Right atrium auricular region (tissue), 2 donors: ENCODE measurements at regions not wholly inside any gene's neighbourhood (a gene's known extent, or its start where the extent isn't known, plus 50 kb on each side); places are given as distances from the start of the nearest gene placed in this dataset.

Experiments used
- DNase-seq: peaks from one replicate; pipeline ENCODE4 v3.0.0-alpha.2; 2019; ENCODE audit warnings: low spot score
- H3K27ac ChIP-seq, 2 donors: fragments of 200-600 bp; sonication (generic); 1 replicate in 1 of 2; 2 replicates in 1 of 2; pipeline ENCODE4 v1.5.1; 2016 to 2019
- H3K27me3 ChIP-seq, 2 donors: fragments of 200-600 bp; sonication (generic); one replicate each; pipeline versions ENCODE4 v1.5.1 to v1.6.0; 2017 to 2019
- H3K36me3 ChIP-seq: fragments of 200-600 bp; sonication (generic); one replicate; pipeline ENCODE4 v1.5.1; 2016
- H3K4me1 ChIP-seq, 2 donors: fragments of 200-600 bp; sonication (generic); one replicate each; pipeline versions ENCODE4 v1.5.1 to v1.6.0; 2017 to 2019
- H3K4me3 ChIP-seq, 2 donors: fragments of 200-600 bp; sonication (generic); 1 replicate in 1 of 2; 2 replicates in 1 of 2; pipeline ENCODE4 v1.5.1; 2017 to 2019; ENCODE audit warnings: mild to moderate bottlenecking in 1 of 2, moderate library complexity in 1 of 2
- H3K9me3 ChIP-seq, 2 donors: fragments of 200-600 bp; sonication (generic); one replicate each; pipeline ENCODE4 v1.5.1; 2019
- microRNA counts, 2 donors: library from miRNA; unstranded; fragments of <30 nt; microRNA quantifications; one replicate each; lab custom pipeline; 2016 to 2017
- microRNA-seq, 2 donors: library from miRNA; unstranded; fragments of <30 nt; microRNA quantifications; one replicate each; pipeline ENCODE4, GENCODE V29; 2016 to 2017; ENCODE audit warnings: borderline number of aligned reads in 2 of 2, borderline replicate concordance in 1 of 2
- TF ChIP-seq, protein P1 (sequence below), 2 donors: fragments of 200-600 bp; sonication (generic); IDR thresholded peaks; one replicate each; pipeline ENCODE4 v1.5.1; 2019; ENCODE audit warnings: antibody characterized with exemption in 2 of 2

DNA sequence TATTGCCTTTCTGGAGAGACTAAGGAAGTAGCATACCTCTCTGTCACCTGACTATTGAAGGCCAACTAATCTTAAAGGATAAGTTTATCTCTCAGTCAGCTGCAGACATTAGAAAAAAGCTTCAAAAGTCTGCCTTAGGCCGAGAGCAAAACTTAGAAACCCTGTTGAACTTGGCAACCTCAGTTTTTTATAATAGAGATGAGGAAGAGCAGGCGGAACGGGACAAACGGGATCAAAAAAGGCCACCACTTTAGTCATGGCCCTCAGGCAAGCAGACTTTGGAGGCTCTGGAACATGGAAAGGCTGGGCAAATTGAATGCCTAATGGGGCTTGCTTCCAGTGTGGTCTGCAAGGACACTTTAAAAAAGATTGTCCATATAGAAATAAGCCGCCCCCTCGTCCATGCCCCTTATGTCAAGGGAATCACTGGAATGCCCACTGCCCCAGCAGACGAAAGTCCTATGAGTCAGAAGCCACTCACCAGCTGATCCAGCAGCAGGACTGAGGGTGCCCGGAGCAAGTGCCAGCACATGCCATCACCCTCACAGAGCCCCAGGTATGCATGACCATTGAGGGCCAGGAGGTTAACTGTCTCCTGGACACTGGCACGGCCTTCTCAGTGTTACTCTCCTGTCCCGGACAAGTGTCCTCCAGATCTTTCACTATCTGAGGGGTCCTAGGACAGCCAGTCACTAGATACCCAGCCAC lies 61.5 kb upstream of the FAM98A start:
- Histone ChIP-seq H3K36me3 (no peaks in the 10 kb centered on the region), H3K9me3 (peaks cover 0 to 6% of the 10 kb centered on the region in 2 donors), H3K27ac (no peak overlapping the region), H3K4me3 (no peak overlapping the region), H3K4me1 (no peaks in the 10 kb centered on the region), H3K27me3 (no peaks in the 10 kb centered on the region)
- TF ChIP-seq, protein P1, sequence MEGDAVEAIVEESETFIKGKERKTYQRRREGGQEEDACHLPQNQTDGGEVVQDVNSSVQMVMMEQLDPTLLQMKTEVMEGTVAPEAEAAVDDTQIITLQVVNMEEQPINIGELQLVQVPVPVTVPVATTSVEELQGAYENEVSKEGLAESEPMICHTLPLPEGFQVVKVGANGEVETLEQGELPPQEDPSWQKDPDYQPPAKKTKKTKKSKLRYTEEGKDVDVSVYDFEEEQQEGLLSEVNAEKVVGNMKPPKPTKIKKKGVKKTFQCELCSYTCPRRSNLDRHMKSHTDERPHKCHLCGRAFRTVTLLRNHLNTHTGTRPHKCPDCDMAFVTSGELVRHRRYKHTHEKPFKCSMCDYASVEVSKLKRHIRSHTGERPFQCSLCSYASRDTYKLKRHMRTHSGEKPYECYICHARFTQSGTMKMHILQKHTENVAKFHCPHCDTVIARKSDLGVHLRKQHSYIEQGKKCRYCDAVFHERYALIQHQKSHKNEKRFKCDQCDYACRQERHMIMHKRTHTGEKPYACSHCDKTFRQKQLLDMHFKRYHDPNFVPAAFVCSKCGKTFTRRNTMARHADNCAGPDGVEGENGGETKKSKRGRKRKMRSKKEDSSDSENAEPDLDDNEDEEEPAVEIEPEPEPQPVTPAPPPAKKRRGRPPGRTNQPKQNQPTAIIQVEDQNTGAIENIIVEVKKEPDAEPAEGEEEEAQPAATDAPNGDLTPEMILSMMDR (IDR thresholded peaks at IDR 0.05), result no peak
- DNase-seq, result no peak

DNA sequence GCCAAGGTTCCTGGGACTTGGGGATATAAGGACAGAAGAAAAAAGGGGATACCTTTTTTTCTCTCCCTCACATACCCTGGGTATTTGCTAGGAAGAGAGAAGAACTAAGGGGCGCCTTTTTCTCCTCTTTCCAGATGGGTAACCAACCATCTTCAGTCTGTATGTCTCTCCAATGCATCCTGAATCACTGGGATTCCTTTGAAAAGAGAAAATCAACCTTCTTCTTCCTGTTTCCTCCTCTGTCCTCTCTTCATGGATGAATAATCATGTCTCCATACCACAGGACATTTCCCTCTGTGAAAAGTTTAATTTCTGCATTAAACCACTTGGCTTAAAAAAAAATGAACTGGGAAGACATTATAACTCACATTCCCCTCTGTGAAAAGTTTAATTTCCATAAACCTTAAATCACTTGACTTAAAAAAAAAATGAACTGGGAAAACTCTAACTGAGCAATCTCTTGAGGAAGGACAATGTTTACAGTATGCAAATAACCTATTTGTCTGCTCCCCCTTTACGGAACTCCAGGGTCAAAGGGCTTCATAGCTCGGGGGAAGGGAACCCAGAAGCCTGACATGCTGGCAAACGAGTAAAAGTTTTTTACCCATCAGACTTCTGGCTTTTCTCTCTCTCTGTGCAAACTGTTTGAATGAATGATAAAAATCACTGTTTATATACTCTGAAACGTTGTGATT lies 56.7 kb upstream of the FAM98A start:
- Histone ChIP-seq H3K4me3 (no peak overlapping the region), H3K27me3 (no peaks in the 10 kb centered on the region), H3K27ac (no peak overlapping the region), H3K9me3 (peaks cover 0 to 3% of the 10 kb centered on the region in 2 donors), H3K36me3 (no peaks in the 10 kb centered on the region), H3K4me1 (no peaks in the 10 kb centered on the region)
- no peak for DNase-seq
- TF ChIP-seq, protein P1 (IDR thresholded peaks at IDR 0.05), result no peak

DNA sequence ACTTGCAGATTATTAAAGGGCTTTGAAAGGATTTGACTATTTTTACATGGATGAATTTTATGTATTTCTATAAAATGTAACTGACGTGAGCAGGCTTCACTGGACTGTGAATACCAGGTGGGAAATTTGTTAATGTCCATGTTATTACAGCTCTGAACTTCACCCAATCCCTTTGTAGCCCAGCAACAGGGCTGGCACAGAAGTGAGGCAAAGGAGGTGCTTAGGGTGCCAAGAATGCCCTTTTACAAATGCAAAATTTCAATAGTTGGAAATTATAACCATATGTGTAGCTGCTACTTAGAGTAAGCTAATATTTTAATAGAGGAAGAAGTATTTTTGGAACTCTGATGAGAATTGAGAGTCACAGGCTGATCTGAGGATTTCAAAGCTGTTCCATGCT lies 53.7 kb upstream of the FAM98A start:
- no peaks in the 10 kb centered on the region for H3K27me3 ChIP-seq
- no peak for DNase-seq
- H3K4me1 ChIP-seq, result no peaks in the 10 kb centered on the region
- peaks cover 0 to 3% of the 10 kb centered on the region in 2 donors for H3K9me3 ChIP-seq
- TF ChIP-seq, protein P1 (IDR thresholded peaks at IDR 0.05), result no peak
- no peaks in the 10 kb centered on the region for H3K36me3 ChIP-seq
- no peak overlapping the region for H3K4me3 ChIP-seq
- H3K27ac ChIP-seq, result no peak overlapping the region

DNA sequence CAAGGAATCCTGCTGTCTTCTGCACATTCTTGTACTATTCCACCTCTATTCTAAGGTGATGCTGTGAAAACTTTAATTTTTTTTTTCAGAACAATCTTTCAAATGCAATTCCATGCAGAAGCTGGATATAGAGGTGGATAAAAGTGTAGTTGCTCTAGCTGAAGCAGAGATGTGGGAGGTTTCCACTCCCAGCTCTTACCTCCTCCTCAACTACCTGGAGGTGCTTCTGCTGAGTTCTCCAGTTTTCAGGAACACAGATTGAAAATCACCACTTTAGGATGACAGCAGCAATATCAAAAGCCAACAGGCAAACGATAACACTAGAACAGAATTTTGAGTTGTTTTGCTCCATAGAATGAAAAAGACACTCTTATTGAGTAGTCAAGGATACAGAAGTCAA lies 51.1 kb upstream of the FAM98A start:
- no peaks in the 10 kb centered on the region for H3K36me3 ChIP-seq
- no peaks in the 10 kb centered on the region for H3K27me3 ChIP-seq
- DNase-seq, result no peak
- H3K4me1 ChIP-seq, result no peaks in the 10 kb centered on the region
- no peak overlapping the region for H3K27ac ChIP-seq
- TF ChIP-seq, protein P1 (IDR thresholded peaks at IDR 0.05), result no peak
- no peak overlapping the region for H3K4me3 ChIP-seq
- H3K9me3 ChIP-seq, result peaks cover 0 to 3% of the 10 kb centered on the region in 2 donors

MicroRNAs in the stretch of these regions (microRNA counts, 767-probe panel; counts per million panel counts)
- 0 to 1,589 counts per million in 2 donors for microRNA hsa-miR-548ad (lab: Ali Mortazavi, UCI)

Small RNA genes in the stretch of these regions (microRNA-seq; reads per million reads assigned to microRNA genes)
- 0 reads per million in 2 donors for gene MIR548AD
